ENCODE measurements at regions not wholly inside any gene's neighbourhood (a gene's known extent, or its start where the extent isn't known, plus 50 kb on each side); places are given as distances from the start of the nearest gene placed in this dataset.

DNA sequence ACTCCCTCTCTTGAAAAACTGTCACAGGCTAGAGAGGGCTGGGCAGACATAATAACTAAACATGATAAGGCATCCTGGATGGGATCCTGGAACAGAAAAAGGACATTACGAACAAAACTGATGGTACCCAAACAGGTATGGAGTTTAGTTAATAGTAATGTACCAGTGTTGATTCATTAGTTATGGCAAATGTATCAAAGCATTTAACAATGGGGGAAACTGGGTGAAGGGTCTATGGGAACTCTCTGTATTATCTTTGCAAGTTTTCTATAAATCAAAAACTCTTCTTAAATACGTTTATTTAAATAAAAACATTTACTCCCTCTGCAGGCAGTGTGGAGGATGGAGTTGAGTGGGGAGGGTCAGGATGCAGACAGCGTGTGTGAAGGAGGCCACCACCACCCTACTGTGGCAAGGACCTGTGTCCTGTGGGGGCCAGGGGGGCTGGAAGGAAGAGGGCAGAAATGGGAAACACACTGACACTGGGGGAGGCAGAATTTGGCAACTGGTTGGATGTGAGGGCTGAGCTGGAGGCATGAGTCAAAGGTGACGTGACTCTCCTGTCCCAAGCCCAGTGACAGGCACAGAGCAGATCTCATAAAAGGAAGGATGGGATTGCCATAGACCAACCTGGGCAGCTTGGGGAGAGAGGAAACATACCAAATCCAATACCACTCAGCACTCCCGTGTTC is 59.6 kb upstream of the ITGA11 start (continued):
- TF ChIP-seq, protein P1, sequence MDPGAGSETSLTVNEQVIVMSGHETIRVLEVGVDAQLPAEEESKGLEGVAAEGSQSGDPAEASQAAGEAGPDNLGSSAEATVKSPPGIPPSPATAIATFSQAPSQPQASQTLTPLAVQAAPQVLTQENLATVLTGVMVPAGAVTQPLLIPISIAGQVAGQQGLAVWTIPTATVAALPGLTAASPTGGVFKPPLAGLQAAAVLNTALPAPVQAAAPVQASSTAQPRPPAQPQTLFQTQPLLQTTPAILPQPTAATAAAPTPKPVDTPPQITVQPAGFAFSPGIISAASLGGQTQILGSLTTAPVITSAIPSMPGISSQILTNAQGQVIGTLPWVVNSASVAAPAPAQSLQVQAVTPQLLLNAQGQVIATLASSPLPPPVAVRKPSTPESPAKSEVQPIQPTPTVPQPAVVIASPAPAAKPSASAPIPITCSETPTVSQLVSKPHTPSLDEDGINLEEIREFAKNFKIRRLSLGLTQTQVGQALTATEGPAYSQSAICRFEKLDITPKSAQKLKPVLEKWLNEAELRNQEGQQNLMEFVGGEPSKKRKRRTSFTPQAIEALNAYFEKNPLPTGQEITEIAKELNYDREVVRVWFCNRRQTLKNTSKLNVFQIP (CRISPR knock-in tag; IDR thresholded peaks at IDR 0.05; ENCODE audit: borderline replicate concordance, low read depth) = no peak
- no peak for TF ChIP-seq PPARA (CRISPR knock-in tag; IDR thresholded peaks at IDR 0.05; ENCODE audit: borderline replicate concordance)
- no peak for TF ChIP-seq ESRRG (CRISPR knock-in tag; IDR thresholded peaks at IDR 0.05)
- TF ChIP-seq BACH2 (CRISPR knock-in tag; IDR thresholded peaks at IDR 0.05; ENCODE audit: borderline replicate concordance) = no peak
- TF ChIP-seq RARB (CRISPR knock-in tag; IDR thresholded peaks at IDR 0.05) = no peak

DNA sequence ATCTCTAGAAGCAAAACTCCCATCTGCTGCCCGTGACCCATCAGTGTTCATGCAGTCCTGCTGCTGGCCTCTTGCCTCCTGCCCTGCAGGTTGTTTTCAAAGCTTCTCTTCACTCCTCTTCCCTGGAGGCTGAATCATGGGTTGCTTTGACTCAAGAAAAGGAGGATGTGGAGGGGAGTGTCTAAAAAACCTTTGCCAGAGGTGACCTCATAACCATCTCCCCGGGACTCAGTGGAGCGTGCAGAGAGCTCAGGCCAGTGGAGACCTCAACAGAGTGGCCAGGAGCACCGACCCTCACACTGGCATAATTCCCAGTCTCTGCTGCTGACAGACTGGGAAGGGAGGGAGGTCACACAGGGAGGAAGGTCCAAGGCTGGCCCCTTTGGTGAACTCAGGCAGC is 60.9 kb upstream of the ITGA11 start:
- TF ChIP-seq CSDC2 (CRISPR knock-in tag; IDR thresholded peaks at IDR 0.05) (no peak), ZNF565 (CRISPR knock-in tag; conservative IDR thresholded peaks at IDR 0.05; ENCODE audit: low read depth) (no peak), OSR1 (CRISPR knock-in tag; IDR thresholded peaks at IDR 0.05) (no peak), ZNF70 (CRISPR knock-in tag; IDR thresholded peaks at IDR 0.05) (no peak), ZNF8 (CRISPR knock-in tag; IDR thresholded peaks at IDR 0.05) (no peak)
- TF ChIP-seq, protein P1 (CRISPR knock-in tag; IDR thresholded peaks at IDR 0.05; ENCODE audit: borderline replicate concordance, low read depth) = no peak
- ATAC-seq = no peak

DNA sequence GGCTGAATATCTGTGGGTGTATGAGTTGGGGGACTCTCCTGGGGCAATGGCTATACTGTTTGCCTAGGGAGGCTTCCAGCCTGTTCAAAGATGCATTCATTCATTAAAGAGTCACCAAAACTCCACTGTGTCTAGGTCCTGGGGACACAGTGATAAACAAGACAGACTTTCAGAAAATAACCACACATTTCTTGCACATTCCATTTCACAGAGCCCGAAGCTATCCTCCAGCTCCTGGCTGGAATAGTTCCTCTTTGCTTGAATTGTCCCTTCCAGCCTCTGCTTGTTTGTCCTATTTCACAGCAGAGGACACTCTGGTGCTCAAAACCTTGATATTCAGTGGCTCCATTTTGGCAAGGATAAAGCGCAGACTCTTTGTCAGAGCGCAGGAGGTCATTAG is 61.7 kb upstream of the ITGA11 start:
- ATAC-seq = no peak
- TF ChIP-seq CSDC2 (CRISPR knock-in tag; IDR thresholded peaks at IDR 0.05) (no peak), ZNF8 (CRISPR knock-in tag; IDR thresholded peaks at IDR 0.05) (no peak), ESRRG (CRISPR knock-in tag; IDR thresholded peaks at IDR 0.05) (no peak), PPARA (CRISPR knock-in tag; IDR thresholded peaks at IDR 0.05; ENCODE audit: borderline replicate concordance) (no peak), ZNF70 (CRISPR knock-in tag; IDR thresholded peaks at IDR 0.05) (no peak), ZNF565 (CRISPR knock-in tag; conservative IDR thresholded peaks at IDR 0.05; ENCODE audit: low read depth) (no peak), ISL1 (CRISPR knock-in tag; IDR thresholded peaks at IDR 0.05) (no peak), ZFP30 (CRISPR knock-in tag; IDR thresholded peaks at IDR 0.05) (no peak), TCF4 (CRISPR knock-in tag; IDR thresholded peaks at IDR 0.05; ENCODE audit: borderline replicate concordance) (no peak)
- TF ChIP-seq, protein P2, sequence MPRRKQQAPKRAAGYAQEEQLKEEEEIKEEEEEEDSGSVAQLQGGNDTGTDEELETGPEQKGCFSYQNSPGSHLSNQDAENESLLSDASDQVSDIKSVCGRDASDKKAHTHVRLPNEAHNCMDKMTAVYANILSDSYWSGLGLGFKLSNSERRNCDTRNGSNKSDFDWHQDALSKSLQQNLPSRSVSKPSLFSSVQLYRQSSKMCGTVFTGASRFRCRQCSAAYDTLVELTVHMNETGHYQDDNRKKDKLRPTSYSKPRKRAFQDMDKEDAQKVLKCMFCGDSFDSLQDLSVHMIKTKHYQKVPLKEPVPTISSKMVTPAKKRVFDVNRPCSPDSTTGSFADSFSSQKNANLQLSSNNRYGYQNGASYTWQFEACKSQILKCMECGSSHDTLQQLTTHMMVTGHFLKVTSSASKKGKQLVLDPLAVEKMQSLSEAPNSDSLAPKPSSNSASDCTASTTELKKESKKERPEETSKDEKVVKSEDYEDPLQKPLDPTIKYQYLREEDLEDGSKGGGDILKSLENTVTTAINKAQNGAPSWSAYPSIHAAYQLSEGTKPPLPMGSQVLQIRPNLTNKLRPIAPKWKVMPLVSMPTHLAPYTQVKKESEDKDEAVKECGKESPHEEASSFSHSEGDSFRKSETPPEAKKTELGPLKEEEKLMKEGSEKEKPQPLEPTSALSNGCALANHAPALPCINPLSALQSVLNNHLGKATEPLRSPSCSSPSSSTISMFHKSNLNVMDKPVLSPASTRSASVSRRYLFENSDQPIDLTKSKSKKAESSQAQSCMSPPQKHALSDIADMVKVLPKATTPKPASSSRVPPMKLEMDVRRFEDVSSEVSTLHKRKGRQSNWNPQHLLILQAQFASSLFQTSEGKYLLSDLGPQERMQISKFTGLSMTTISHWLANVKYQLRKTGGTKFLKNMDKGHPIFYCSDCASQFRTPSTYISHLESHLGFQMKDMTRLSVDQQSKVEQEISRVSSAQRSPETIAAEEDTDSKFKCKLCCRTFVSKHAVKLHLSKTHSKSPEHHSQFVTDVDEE (CRISPR knock-in tag; IDR thresholded peaks at IDR 0.05) = no peak
- TF ChIP-seq, protein P3, sequence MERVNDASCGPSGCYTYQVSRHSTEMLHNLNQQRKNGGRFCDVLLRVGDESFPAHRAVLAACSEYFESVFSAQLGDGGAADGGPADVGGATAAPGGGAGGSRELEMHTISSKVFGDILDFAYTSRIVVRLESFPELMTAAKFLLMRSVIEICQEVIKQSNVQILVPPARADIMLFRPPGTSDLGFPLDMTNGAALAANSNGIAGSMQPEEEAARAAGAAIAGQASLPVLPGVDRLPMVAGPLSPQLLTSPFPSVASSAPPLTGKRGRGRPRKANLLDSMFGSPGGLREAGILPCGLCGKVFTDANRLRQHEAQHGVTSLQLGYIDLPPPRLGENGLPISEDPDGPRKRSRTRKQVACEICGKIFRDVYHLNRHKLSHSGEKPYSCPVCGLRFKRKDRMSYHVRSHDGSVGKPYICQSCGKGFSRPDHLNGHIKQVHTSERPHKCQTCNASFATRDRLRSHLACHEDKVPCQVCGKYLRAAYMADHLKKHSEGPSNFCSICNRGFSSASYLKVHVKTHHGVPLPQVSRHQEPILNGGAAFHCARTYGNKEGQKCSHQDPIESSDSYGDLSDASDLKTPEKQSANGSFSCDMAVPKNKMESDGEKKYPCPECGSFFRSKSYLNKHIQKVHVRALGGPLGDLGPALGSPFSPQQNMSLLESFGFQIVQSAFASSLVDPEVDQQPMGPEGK (CRISPR knock-in tag; IDR thresholded peaks at IDR 0.05; ENCODE audit: borderline replicate concordance) = no peak

DNA sequence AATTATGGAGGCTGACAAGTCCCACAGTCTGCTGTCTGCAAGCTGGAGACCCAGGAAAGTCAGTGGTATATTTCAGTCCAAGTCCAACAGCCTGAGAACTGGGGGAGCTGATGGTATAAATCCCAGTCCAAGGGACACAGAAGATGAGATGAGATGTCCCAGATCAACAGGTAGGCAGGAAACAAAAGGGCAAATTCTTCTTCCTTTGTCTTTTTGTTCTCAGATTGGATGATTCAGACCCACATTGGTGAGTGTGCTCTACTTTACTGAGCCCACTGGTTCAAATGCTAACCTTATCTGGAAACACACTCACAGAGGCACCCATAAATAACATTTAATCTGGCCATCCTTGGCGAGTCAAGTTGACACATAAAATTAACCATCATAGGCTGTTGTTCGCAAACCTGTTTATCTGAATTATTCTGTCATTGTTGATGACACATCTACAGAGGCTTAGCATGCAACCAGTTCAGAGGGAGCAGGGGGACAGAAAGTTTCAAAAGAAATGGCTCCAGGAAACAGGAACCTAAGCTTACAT is 62.7 kb upstream of the ITGA11 start:
- no peak for ATAC-seq
- TF ChIP-seq RARB (CRISPR knock-in tag; IDR thresholded peaks at IDR 0.05) (no peak), ZNF8 (CRISPR knock-in tag; IDR thresholded peaks at IDR 0.05) (no peak)
- TF ChIP-seq, protein P1 (CRISPR knock-in tag; IDR thresholded peaks at IDR 0.05; ENCODE audit: borderline replicate concordance, low read depth) = no peak
